IPS DF 4.7 (cell line): ENCODE measurements at regions not wholly inside any gene's neighbourhood (a gene's known extent, or its start where the extent isn't known, plus 50 kb on each side); places are given as distances from the start of the nearest gene placed in this dataset.

Source experiments
- DNase-seq: peaks from one replicate; pipeline ENCODE4 v3.0.0-alpha.2; 2013; ENCODE audit warnings: low spot score; ENCODE audit errors: extremely low read depth

DNA sequence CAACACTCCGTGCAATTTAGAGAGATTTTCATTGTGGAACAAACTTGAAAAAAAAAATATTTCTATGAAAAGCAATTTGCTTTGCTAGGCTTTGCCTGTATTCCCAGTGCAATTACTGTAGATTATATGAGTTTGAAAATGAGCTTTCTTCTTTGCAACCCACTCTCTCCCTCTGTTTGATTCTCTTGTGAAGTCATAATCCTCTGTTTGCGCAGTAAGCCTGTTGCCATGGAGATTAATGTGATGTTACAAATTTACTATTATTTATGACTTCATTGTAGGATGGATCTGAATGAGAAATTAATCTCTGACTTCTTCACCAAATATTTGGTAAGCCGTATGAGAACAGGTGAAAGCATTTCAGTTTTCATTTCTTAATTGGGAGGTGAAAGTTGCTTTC lies 320.3 kb downstream of the SPATA31D1 start:
- no peak for DNase-seq

DNA sequence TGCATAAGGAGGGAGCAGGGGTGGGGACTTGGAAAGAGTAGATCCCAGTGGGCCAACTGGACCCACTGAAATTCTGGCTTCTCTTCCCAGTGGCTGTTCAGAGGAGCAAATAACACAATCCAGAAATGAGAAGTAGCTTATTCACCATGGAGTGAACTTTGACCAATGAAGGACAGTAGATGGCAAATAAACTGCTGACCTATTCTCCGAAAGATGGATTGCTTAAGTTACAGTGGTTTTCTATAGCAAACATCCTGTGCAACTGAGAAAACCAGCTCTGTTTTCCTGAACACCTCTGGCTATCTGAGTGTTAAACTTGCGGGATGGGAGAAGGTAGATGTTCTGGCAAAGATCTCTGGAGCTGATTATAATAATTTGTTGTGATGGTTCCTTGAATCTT lies 325.1 kb downstream of the SPATA31D1 start:
- DNase-seq: no peak

DNA sequence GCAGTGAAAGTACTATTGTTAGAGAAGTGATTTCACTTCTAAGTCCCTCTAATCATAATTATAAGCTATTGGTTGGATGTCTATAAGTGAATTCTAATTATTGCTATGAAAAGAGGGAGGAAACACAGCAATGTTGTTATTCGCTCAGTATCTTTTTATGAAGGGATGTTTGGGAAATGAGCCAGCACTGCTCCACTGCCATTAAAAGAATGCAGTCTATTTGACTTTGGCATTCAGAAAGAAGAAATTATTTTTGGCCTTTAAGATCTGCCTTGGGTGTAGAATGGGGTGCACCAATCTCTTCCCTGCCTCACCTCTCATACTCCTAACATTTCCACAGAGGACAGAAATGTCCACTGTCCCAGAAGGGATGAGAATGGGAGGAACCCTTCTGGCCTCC lies 332.0 kb downstream of the SPATA31D1 start:
- no peak for DNase-seq

DNA sequence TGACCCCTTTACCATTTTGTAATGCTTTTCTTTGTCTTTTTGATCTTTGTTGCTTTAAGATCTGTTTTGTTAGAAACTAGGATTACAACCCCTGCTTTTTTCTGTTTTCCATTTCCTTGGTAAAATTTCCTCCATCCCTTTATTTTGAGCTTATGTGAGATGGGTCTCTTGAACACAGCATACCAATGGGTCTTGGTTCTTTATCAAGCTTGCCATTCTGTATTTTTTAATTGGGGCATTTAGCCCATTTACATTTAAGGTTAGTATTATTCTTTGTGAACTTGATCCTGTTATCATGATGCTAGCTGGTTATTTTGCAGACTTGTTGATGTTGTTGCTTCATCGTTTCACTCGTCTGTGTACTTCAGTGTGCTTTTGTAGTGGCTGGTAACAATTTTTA lies 337.3 kb downstream of the SPATA31D1 start:
- DNase-seq: no peak

DNA sequence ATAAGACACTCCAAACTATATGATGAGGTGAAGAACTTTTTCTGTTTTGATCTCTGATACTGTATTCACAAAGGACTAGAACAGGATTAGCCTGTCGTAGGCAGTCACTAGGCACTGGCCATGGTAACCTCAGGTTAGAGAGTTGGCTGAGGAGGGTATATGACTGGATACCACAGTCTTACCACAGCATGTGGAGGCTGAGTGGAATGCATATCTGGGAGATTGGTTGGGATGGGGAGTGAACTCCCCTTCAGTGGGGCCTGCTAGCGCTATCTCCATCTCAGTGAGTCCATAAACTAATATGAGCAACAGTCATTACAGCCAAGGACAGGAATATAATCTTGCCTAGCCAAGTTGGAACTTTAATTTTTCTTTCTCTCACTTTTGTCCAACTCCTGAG lies 339.1 kb downstream of the SPATA31D1 start:
- DNase-seq: no peak

DNA sequence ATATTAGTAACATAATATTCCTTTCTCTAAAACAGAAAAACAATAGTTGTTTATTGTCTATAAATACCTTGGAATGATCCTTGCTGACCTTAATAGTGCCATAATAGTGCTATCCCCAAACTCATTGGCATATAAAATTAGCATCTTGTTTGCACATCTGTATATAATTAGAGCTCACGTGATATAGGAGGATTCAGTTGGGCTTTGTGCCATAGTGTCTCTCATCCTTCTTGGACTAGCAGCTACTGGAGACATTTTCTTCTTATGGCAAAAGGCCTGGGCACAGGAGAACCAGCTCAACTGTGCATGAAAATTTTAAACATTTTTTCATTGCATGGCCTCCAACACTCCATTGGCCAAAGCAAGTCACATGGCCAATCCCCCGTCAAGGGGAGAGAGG lies 342.5 kb downstream of the SPATA31D1 start:
- DNase-seq: no peak

DNA sequence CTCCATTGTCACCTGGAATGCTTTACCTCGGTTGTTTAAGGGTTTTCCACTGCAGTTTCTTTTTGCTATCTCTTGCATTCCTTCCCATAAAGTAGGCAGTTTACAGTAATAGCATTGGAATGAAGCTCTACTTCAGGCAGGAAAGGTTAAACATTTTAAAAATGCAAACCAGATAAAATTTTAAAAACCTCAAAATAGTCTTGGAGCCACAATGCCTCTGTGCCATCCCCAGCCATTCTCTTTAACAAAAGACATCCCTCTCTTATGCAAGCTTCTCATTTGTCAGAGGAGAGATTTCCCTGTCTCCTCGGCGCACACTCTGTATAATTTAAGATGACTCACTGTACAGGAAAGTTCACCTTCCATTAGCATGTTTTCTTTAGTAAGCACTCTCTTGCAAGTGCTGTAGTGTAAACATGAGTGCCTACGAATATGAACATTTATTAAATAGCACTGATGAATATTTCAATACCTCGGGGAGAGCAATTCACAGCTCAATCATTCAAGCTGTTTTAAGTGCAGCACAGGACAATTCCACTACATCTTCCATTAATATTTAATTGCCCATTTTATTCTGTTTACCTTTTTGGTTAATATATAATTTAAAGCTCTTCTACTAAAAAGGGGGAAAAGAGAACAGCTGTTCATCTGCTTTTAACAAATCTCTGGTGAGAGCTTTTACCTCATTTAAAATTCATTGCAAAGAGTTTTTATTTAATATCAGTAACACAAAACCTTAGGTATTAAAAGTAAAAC lies 343.6 kb downstream of the SPATA31D1 start:
- no peak for DNase-seq

DNA sequence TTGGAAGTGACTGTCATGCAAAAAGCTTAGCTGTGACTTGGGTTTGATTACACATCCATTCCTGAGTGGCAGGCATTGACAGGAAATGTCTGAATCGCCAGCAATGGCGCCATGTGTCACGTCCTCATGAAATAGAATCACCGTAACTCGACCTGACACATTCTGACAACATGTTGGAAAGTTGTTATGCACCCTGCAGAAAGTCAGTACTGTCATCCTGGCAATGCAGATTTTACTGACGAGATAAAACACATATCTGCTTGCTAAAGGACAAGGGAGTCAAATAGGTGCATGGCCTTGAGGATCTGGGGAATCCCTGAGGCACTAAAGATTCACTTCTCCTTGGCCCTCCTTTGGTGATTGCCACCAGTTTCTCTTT lies 344.2 kb downstream of the SPATA31D1 start:
- DNase-seq: no peak

DNA sequence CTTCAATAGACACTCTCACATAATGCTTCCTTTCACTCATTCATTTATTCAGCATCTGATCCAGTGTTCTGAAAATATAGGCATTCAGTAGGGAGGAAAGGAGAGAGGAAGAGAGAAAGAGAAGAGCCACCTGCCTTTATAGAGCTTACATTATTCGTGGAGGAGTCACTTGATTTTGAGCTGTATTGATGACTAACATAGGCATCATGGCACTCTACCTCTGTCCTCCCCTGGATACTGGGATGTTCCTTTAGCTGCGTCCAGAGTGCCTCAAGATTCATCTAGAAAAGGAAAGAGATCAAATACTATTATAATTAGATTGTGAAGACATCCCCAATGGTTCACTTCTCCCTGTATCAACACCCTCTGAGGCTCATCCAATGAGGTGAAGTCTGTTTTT lies 345.1 kb downstream of the SPATA31D1 start:
- no peak for DNase-seq

DNA sequence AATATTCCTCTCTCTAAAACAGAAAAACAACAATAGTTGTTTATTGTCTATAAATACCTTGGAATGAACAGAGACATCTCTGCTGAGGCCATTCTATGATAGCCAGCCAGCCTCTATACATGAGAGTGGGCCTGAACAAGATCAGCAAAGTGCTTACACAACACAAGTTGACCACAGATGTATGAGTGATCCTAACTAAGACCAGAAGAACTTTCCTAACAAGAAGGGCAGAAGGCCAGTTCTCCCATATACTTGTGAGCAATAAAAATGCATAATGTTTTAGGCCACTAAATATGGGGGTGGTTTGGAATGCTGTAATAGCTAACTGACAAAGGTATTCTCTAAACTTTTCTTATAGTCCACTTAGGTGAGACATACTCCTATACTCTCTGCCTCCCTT lies 345.7 kb downstream of the SPATA31D1 start:
- DNase-seq: no peak

DNA sequence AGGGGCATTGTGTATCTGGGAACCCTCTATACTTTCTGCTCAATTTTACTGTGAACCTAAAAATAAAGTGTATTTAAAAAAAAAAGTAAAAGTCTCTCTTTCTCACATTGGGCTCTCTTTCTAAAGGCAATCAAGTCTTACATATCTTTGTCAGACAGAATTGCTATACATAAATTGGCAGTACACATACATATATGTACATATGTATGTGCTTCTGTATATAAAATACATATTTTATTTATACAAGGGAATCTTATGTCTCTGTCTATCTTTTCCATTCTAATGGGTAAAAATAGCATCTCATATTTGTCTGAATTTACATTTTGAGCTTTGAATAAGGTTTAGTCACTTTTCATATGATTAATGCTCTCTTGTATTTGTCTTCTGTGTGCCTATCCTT lies 348.8 kb downstream of the SPATA31D1 start:
- no peak for DNase-seq

DNA sequence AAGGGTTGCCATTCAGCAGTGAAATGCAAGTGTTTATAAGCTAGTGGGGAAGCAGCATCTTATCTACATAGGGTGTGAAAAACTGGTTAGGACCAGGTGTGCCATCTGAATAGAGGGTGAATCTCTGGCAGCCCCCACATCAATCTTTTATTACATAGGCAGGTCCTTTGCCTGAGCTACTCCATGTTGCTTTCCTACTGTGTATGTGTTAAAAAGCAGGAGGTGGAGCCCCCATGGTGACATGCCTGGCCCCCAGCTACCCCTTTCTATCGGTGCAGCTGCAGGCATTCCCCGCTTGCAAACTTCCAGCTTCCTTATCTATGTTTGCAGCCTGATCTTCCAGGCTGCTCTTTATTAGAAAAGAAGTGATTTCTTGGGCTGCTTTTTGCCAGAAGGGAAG lies 353.5 kb downstream of the SPATA31D1 start:
- DNase-seq: no peak

DNA sequence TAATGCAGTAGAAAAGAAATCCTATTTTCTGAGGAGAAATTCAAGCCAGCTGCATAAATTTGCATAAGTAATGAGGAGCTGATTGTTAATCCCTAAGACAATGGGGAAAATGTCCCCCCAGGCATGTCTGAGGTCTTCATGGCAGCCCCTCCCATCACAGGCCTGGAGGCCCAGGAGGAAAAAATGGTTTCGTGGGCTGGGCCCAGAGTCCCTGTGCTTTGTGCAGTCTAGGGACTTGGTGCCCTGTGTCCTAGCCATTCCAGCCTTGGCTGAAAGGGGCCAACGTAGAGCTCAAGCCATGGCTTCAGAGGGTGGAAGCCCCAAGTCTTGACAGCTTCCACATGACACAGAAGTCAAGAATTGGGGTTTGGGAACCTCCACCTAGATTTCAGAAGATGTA lies 357.5 kb downstream of the SPATA31D1 start:
- DNase-seq: no peak

DNA sequence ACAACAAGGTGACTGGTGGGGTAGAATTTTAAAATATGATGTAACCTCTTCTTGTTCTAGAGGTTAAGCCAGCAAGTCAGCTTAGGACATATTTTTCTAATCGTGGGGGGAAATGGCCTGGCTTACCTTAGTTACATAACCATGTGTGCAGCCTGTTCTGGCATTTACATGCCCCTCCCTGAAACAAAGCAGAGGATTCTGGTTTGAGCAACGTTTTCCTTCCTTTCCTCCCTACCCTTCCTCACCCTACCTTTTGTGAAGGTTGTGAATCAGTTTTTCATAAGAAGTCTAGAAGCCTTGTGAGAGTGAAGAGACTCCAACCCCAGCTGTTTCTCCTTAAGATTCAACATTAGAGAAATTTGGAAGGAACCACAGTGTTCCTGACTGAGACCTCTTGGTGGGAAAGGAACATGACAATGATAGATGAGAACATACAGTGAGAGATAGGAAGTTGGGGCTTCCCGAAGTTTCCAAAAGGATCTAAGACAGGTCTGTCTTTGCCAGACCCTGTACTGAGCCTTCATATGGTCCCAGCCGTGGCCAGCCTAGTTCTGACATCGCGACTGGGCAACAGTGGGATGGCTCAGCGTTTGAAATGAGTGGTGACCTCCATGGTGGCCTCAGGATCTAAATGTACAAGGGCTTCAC lies 365.2 kb downstream of the SPATA31D1 start:
- DNase-seq: no peak

DNA sequence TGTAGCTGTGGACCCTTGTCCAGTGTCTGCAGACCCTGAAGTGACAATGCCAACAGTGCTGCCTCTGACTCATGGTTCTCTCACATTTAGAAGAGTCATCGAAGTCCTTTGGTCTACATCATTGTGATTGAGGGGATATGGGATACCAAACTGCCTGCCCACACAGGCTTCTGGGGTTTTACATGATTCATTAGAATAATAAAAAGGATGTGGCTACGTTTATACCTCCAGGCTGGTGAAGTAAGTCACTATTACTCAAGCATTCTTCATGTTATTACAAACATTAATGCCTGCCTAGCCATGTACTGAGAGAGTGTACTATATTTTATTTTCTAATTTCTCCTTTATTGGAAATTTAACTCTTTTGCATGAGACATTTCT lies 365.7 kb downstream of the SPATA31D1 start:
- no peak for DNase-seq

DNA sequence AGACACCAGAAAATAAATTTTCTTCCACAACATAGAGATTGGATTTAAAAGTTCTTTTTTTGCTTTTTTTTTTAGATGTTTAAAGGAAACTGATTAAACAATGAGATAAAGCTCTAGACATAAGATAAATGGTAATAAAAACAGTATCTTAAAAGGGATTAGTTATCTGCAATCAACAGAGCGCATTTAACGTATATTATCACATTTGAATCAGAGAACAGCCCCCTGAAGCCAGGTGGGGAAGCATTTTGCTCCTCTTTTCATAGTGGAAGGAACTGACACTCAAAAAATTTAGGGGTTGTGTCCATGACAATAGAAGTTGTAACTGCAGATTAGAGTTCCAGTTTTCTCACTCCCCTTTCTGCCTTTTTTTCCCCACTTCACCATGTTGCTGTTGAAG lies 367.6 kb downstream of the SPATA31D1 start:
- DNase-seq: no peak

DNA sequence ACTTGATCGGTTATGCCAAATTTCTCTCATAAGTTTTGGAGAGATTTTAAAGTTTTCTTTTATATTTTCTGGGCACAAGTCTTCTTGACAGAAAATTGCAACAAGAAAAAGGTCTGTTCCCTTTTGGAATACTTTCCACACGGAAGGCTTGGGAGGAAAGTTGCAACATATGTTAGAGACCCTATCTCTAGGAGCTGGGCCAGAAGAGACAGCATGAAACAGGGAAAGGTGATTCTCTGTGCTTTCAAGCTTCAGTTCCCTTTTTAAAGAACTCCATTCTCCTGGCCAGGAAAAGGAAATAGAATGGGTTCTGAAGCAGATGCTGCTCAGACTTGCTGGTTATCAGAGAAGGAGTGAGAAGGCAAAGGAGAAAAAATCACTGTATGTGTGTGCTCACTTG lies 368.3 kb downstream of the SPATA31D1 start:
- DNase-seq: no peak

DNA sequence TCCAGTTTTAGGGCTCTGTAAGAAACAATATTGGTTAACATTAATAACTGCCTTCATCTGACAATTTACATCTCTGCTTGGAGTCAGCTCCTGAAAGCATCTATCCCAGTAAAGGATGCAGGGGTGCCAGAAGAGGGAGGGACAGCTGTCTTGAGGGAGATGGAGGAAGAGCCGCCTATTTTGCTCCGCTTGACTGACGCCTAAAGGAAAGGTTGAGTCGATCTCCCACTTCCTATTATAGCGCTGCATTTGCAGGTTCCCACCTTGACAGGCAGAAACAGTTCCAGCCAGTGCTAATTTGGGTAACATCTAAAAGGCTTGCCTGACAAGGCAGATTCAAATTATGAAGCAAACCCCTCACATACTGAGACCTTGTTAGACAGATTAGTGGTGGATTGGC lies 374.6 kb downstream of the SPATA31D1 start:
- DNase-seq: no peak

DNA sequence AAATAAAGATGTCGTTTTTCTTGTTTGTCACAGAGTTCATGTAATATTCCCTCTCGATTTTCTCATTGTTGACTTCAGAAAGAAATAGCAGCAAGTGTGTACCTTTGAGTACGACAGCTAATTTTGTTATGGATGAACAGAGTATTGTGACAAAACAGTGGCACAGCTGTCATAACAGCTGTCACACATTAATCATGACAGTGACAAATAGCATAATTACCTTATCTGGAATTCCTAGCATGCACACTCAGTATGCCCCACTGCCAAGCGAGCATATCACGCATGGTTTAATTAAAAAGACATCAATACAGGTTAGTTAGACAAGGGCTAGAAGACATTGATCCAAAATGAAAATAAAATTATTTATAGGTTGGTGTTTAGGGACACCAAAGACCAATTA lies 375.1 kb downstream of the SPATA31D1 start:
- DNase-seq: no peak

DNA sequence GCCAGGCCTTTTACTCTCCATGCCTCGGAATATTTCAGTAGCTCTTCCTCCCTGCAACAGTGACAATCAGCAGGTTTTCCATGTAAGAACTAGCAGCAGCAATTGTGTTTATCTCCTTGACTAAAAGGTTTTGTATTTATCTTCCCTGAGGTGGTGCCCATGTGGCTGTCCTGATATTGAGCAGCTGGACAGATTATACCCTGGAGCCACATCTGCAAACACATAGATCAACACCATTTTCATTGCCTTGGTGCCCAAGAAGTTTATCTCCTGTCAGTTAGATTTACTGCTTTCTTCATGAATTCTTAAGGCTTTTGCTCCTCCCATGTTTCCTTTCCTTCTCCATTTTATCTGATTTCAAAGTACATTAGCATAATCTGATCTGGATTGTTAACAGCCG lies 378.4 kb downstream of the SPATA31D1 start:
- DNase-seq: no peak

DNA sequence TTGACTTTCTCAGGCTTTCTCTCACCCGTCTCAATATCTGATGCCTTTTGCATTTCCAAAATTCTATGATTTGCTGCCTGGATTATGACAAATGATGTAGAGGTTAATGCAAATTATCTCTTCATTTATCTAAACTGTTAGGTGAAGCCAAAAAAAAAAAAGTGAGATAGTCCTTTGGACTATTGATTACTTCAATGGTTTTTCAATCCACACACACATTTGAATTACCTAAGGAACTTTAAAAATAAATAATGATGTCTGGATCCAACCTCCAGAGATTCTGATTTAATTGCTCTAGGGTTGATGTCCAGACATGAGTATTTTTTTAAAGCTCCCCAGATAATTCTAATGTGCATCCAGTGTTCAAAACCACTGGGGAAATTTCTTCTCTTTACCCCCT lies 379.4 kb downstream of the SPATA31D1 start:
- no peak for DNase-seq

DNA sequence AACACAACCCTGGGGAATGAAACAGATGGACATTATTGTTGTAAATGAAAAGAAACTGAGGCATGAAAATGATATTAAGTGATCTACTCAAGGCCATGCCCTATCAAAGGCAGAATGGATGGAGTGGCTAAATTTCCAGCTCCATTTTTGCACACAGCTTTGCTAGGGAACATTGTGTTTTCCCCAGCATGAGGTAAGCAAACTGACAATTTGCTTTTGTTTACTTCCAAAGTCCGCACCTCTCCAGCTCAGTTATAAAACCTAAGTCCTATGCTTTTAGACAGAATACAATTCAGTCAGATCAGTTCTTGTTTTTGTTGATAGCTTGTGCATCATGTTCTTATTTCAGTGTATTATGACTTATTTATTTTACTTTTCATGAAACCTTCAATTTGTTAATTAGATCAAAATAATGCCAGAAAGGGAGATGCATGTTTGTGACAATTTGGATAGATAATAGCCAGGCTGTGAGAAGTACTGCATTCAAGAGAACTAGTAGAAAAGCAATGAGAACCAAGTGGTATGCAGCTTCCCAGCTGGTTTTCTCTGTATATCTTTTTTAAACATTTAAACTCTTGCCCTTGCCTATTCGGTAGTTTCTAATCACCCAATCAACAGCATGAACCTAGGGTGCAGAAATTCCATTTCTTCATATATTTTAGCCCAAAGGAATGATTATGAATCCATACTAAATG lies 380.8 kb downstream of the SPATA31D1 start:
- no peak for DNase-seq

DNA sequence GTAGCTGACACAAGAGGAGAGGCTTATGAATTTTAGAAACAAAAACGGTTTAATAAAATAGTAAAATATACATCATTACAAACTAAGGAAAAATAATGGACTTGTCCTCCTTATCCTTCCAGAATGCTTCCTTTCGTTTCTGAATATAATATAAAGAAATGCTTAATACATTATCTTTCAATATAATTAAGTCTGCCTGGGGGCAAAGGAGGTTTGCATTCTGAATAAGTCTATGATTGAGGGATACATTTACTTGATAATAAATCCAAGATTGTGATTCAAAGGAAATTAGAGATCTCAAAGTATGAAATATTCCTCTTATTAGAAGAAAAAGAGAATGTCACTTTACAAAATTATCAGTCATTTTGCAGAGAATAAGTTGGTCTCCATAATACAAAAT lies 386.5 kb downstream of the SPATA31D1 start:
- no peak for DNase-seq
